Activated T-cell treated with anti-CD3 and anti-CD28 coated beads, Interleukin-2, amount 50 U/mL, for 1 hour (primary cell): ENCODE measurements at regions not wholly inside any gene's neighbourhood (a gene's known extent, or its start where the extent isn't known, plus 50 kb on each side); places are given as distances from the start of the nearest gene placed in this dataset.
"Not testable (repeated sequence)": the region's sequence is repeated elsewhere in the genome, so short reads cannot be mapped to it uniquely, and the experiment has no call there.

ENCODE experiments used
- DNase-seq: peaks from one replicate; pipeline ENCODE4 v3.0.0-alpha.2; 2020

DNA sequence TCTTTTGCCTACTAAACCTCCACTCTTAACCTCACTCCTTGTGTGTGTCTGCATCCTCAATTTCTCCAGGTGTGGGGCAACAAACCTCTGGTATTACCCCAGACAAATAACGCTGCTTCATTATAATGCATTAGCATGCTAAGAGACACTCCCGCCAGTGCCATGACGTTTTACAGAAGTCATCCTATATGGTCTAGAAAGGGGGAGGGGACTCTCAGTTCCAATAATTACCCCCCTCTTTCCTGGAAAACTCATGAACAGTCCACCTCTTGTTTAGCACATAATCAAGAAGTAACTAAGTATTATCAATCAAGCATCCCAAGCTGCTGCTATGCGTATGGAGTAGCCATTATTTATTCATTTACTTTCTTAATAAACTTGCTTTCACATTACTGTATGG lies 364.5 kb downstream of the TYW1 start:
- DNase-seq, result no peak

DNA sequence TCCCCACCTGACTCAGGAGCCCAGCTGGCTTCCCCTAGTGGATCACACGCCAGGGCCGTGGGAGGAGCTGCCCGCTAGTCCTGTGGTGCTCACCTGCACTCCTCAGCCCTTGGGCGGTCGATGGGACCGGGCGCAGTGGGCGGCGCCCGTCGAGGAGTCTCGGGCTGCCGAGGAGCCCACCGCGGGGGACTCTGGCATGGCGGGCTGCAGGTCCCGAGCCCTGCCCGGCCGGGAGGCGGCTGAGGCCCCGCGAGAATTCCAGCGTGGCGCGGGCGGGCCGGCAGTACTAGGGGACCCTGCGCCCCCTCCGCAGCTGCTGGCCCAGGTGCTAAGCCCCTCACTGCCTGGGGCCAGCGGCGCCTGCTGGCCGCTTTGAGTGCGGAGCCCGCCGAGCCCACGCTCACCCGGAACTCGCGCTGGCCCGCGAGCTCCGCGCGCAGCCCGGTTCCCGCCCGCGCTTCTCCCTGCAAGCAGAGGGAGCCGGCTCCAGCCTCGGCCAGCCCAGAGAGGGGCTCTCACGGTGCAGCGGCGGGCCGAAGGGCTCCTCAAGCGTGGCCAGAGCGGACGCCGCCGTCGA lies 367.9 kb downstream of the TYW1 start:
- DNase-seq, result no peak

DNA sequence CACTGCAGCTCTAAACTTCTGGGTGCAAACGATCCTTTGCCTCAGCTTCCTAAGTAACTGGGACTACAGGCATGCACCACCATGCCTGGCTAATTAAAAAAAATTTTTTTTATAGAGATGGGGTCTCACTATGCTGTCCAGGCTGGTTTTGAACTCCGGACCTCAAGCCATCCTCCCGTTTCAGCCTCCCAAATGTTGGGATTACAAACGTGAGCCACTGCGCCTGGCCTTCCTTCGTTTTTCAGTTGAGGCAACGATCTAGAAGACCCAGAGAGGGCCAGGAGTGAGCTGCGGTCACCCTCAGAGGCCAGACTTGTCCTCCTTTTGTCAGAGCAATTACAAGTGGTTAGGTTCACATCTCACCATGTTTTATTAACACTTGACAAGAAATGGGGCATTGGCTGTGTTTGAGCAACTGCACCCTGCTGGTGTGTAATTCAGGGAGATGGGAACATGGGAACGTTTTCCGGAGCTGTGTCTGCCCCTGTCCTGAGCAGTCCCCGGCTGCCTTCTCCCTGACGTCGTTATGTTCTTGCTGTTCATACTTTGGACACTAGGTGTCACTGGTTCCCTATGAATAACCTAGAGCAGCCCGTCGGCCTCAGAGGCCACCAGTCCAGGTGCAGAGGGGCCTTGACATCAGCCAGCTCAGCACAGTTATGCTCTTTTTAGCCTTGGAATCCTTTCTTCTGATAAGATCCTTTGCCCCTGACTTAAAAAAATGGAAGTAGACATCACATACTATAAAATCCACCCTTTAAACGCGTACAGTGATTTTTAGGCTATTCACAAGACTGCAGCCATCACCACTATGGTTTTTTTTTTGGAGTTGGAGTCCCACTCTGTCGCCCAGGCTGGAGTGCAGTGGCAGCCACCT lies 375.0 kb downstream of the TYW1 start:
- peak; percentile 40 for DNase-seq

DNA sequence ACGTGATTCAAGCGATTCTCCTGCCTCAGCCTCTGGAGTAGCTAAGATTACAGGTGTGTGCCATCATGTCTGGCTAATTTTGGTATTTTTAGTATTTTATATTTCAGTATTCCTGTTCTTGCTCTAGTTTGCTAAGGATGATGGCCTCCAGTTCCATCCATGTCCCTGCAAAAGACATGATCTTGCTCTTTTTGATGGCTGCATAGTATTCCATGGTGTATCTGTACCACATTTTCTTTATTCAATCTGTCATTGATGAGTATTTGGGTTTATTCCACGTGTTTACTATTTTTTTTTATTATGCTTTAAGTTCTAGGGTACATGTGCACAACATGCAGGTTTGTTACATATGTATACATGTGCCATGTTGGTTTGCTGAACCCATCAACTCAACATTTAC lies 376.8 kb downstream of the TYW1 start:
- DNase-seq, result not testable (repeated sequence)

DNA sequence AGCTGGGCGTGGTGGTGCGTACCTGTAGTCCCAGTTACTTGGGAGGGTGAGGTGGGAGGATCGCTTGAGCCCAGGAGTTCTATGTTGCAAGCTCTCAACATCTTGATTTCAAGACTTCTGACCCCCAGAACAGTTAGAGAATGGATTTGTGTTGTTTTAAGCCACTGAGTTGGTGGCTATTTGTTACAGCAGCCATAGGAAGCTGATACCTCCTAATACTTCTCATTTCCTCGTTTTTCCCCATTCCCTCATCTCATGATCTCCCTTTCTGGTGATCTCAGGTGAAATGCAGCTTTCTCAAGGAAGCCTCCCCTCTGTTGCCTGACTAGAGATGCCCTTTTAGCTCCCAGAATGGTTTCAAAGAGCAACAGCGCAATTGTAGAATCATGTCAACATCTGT lies 378.8 kb downstream of the TYW1 start:
- DNase-seq, result no peak

DNA sequence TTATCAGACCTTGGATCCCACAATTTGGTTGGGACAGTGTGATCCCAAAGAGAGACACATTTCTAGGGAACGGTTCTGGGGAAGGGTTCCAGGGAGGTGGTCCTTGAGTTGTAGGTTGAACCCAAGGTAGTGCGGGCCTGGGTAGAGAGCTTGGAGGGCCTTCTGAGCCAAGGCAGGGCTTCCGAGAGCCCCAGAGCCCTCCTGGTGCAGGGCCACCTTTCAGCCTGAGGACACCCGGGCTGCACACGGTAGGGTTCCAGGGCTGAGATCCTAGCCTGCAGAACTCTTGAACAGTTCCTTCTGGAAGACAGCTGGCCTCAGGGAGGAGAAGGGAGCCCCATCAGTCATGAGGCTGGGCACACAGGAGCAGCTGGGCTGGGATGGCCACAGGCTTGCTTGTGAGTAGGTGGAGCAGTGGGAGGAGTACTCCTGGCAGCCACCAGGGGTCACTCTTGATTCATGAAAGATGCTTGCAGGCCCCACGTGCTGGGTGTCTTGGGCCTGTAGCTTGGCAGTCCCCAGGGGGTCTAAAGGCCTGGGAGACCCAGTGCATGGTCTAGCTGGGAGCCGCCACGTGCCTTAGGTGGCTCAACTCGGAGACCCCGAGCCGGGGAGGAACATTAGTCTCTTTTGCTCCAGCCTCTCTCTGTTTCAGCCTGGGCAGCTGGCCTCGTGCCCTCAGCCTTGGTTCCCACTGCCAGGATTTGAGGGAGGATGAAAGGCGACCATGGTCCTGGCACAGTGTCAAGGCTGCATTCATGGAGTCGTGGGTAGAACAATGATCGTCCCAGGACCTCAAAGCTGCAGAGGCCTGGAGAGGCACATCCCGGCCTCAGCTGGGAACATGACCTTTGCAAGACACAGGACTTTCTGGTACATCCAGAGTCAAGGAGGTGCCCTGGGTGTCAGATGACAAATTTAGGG lies 381.6 kb downstream of the TYW1 start:
- DNase-seq, result peak; percentile 53

DNA sequence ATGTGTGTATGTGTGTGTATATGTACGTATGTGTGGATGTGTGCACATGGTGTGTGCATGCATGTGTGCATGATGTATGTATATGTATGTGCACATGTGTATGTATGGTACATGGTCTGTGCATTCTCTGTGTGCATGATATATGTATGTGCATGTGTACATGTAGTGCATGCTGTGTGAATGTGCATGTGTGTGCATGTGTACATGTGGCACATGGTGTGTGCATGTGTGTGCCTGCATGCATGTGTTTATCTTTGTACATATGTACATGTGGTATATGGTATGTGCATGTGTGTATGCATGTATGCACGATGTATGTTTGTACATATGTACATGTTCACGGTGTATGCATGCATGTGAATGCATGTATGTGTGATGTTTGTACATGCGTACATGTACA lies 383.7 kb downstream of the TYW1 start:
- DNase-seq, result no peak

DNA sequence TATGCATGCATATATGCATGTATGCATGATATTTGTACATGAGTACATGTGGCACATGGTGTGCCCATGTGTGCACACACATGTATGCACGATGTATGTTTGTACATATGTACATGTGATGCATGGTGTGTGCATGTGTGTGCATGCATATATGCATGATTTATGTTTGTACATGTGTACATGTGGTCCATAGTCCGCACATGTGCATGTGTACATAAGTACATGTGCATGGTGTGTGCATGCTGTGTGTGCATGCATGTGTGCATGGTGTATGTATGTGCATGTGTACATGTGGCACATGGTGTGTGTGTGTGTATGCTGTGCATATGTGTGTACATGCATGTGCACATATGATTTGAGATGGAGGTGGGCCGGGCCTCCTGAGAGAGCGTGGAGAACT lies 384.2 kb downstream of the TYW1 start:
- DNase-seq, result no peak

DNA sequence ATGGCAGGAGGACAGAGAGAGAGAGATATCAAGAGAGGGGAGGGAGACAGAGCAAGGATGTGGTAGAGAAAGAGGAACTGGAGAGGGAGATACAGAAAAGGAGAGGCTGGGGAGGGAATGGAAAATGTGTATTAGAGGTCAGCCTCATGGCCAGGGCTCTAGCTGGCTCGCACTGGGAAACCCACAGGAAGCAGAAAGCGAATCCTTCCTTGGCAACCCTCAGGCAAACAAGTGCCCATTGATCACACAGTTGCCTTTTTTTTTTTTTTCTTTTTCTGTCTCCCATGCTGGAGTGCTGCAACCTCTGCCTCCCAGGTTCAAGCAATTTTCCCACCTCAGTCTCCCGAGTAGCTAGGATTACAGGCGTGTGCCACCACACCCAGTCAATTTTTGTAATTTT lies 391.2 kb downstream of the TYW1 start:
- no peak for DNase-seq

DNA sequence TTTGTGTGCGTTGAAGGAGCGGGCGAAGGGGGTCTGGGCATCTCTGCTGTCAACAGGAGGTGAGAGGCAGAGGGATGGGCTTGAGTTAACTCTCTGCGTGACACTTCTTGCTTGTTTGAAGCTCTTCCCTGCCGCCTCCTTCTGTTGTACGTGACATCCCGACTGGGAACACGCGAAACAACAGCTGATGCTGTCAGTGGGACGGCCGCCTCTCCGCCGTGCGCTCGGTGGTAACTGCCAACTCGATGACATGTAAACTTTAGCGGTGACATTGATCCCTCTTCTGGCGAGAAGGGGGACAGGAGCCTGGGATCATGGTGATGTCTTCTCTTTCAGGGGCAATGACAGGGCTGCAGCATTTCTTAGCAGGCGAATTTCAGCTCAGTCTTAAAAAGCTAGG lies 394.5 kb downstream of the TYW1 start:
- DNase-seq, result no peak

DNA sequence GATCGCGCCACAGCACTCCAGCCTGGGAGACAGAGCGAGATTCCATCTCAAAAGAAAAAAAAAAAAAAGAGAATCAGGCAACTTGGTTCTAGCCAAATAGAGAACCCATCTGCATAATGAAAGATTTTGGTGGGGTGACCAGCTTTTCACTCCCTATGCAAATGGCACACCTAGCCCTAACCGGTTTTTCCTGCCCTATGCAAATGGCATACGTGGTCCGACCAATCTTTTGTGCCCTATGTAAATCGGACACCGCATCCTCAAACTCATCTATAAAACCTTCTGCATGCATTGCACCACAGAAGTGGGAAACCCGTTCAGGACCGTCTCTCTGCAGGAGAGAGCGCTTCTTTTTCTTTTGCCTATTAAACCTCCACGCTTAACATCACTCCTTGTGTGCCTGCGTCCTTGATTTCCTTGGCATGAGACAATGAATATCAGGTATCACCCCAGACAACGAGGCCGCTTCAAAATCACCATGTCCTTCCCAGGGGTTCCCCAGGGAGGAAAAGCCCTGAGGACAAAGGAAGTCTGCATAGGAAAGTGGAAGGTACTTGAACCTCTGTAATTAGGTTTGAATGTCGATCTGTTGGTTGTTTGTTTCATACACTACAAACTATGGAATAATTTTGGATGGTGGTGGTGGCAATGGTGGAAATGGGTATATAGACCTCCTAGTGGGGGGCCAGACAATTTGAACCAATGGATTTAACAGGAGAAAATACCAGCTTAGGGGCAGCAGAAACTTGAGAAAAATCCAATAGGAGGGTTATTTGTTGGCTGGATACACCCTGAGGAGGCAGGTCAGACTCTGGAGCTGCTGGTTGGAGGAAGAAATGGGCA lies 396.2 kb downstream of the TYW1 start:
- no peak for DNase-seq

DNA sequence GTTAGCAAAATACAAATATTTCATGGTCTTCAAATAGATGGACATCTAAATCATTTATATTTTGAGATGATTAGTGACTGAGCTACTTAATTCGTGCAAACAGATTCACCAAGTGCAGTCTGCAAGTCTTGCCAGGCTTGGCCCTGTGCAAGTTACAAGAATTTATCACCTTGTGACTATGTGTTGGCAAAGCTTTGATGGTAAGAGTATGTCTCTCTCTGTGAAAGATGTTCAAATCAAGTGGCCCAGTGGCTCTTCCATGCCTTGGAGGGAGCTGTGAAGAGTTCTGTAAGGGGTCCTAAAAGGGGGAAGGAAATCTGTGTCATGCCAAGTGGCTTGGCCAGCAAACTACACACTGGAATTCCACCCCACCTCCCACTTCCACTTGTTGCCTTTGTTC lies 397.3 kb downstream of the TYW1 start:
- no peak for DNase-seq

DNA sequence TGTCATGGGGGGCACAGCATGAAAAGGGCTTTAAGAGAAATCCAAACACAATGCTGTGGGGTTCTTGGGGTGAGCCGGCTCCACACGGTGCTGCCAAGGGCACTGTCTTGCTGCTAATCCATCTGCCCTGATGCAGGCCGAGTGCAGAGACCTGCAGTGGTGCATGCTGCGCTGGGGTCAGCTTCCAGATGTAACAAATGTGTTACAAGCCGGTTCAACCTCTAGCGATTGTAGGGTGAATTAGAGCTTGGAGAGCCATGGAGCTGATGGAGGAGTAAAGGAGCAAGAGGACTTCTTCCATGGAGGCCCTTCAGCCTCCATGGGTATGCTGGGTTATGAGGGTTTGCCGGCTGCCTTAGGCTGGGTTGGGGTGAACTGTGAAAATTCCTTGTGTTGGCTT lies 402.3 kb downstream of the TYW1 start:
- no peak for DNase-seq

DNA sequence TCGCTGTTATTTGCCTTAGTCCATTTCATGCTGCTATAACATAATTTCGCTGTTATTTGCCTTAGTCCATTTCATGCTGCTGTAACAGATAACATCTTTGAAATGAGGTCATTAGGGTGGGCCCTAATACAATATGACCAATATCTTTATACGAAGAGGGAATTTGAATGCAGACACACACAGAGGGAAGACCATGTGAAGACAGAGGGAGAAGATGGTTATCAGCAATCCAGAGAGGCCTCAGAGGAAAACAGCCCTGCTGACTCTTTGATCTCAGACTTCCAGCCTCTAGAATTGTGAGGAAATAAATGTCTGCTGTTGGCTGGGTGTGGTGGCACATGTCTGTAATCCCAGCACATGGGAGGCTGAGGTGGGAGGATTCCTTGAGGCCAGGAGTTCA lies 404.9 kb downstream of the TYW1 start:
- no peak for DNase-seq

DNA sequence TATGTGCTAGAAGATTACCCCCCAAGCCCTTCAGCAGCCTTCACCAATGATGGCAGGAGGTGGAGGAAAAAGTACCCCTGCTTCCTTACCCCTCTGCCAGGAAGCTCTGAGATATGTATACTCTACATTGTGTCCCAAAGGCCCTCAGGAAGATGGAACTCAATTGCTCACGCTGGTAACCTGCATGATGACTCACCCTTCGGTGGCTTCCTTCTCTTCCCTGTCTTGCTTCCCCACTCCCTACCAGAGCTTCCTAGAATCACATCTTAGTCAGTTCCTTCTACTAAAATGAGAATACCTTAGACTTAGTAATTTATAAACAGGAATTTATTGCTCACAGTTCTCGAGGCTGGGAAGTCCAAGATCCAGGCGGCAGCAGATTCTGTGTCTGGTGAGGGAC lies 405.6 kb downstream of the TYW1 start:
- DNase-seq, result no peak

DNA sequence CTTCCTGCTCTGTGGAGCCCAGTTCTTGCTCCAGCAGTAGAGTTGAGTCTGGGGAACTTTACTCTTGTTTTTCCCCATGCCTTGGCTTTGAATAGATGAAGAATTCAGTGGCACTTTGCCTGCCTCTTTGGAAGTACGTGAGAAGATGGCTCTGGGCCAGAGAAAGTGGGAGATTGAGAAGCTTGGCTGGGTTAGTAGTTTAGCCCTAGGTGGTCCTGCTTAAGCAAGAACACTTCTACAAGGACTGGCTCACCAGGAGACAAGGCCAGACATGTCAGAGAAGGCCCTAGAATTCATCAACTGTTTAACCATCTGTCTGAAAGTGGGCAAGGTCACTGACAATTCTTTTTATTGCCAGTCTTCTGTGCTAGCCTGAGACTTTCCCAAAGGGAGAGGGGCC lies 410.3 kb downstream of the TYW1 start:
- DNase-seq, result no peak

DNA sequence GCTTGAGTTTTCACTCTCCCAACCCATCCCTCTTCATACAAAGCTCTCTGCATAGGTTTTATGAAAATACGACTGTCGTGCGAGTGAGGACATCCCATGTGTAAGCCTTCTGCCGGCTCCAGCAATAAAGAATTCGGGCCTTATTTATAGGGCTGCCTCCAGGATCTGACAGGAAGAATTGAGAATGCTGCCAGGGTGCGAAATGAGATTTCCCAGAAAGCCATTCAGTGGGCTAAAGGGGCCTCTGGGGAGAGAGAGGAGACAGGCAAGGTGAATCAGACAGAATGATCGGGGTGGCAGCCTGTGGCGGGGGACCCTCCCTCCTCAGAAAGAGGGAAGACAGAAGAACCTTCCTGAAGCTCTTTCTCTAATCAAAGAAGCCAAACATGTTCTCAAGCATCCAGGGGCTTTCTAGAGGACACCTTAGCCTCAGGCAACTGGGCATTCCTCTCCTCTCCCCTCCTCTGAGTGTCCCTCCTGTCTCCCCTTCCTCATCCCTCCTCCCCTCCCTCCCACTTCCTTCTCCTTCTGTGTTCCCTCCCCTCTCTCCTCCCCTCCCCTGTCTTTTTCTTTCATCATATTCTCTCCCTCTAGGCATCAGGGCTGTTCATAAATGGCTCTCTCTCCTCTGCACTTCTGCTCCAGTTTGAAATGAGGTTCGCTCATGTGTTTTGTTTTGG lies 410.9 kb downstream of the TYW1 start:
- DNase-seq, result no peak

DNA sequence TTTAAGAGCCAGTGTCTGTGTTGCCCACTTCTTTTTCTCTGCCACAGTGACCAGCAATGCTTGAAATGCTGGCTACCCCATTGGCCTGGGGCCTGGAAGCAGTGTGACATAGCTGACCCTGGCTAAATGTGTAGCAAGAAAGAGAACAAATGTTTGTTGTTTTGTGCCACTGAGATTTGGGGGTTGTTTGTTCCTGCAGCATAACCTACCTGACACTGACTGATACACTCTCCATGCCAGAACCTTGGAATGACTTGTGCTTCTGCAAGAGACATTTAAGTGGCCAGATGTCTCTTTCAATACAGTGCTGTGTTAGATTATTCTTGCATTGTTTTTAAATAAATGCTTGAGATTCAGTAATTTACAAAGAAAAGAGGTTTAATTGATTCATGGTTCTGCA lies 411.5 kb downstream of the TYW1 start:
- no peak for DNase-seq

DNA sequence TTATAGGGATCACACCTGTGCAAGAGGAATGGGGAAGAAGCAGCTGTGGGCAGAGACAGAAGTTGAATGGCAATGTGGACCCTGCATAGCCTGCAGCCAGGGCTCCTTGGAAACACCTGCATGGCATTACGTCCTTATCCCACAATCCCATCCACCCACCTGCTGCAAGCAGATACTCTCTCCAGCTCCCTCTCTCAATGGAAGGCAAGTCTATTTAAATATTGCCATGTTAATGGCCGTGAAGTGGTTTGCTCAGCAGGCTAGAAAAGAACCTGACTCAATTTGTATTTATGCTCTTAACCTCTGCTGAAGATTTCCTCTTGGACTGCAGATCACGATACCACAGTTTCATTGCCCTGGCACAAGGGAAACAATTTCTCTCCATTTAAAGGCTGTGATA lies 417.0 kb downstream of the TYW1 start:
- no peak for DNase-seq

DNA sequence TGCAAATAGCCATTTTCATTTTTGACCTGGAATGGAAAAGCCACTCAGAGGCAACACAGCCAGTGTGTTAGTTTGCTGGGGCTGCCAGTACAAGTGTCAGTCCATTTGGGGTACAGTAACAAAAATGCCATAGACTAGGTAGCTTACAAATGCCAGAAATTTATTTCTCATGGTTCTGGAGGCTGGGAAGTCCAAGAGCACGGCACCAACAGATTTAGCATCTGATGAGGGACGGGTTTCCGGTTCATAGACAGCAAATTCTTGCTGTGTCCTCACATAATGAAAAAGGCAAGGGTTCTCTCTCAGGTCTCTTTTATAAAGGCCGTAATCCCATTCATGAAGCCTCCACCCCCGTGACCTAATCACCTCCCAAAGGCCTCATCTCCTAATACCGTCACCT lies 418.2 kb downstream of the TYW1 start:
- DNase-seq, result no peak

DNA sequence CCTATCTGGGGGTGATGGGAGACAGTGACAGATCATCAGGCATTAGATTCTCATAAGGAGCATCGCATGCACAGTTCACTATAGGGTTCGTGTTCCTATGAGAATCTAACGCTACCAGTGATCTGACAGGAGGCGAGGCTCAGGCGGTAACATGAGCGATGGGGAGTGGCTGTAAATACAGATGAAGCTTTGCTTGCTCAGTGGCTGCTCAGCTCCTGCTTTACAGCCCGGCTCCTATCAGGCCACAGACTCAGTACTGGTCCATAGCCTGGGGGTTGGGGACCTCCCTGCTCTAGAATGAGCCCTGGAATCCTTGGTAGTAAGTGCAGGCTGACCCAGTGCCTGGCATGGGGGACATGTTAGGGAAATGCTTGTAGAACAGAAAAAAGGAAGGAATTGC lies 426.0 kb downstream of the TYW1 start:
- no peak for DNase-seq

DNA sequence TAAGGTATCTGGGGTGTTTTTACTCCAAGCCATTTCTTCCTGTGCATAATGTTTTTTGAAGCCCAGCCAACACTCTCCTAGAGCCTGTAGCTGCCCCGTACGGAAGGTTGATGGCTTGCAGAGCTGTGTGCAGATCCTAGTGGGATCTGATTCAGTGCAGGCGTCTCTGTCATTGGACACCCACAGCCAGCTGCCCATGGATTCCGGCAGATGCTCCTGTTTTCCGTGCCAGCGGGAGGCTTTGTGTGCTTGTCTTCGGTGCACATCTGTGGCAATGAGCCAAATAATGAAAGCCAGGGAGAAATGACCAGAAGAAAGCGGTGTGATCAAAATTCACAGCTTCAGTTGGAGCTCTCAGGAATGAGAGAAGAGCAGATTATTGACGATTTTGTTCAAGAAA lies 426.4 kb downstream of the TYW1 start:
- DNase-seq, result no peak
